A549 (cell line): ENCODE measurements at regions not wholly inside any gene's neighbourhood (a gene's known extent, or its start where the extent isn't known, plus 50 kb on each side); places are given as distances from the start of the nearest gene placed in this dataset.

Experiments
- CBX8 ChIP-seq: fragments of 200-600 bp; sonication (generic); IDR thresholded peaks from 2 replicates; pipeline ENCODE4 v1.6.1; 2016
- CHD4 ChIP-seq: fragments of 200-600 bp; sonication (generic); IDR thresholded peaks from 2 replicates; pipeline ENCODE4 v1.6.1; 2016; ENCODE audit warnings: antibody characterized with exemption, mild to moderate bottlenecking, borderline replicate concordance
- CTCF ChIP-seq: fragments of >200 bp; sonication (Bioruptor Twin); formaldehyde crosslinking; IDR thresholded peaks from 3 replicates; pipeline ENCODE4 v1.5.1; 2016
- E2F6 ChIP-seq: IDR thresholded peaks from 2 replicates; pipeline ENCODE4 v1.6.1; 2012; ENCODE audit warnings: low read depth, borderline replicate concordance
- EP300 ChIP-seq, 2 experiments: fragments of >200 bp; sonication (Bioruptor Twin); formaldehyde crosslinking; IDR thresholded peaks; 2 replicates in 1 of 2; 3 replicates in 1 of 2; pipeline ENCODE4 v1.6.1; 2016 to 2017
- JUN ChIP-seq, 2 experiments: fragments of >200 bp; sonication (Bioruptor Twin); formaldehyde crosslinking; IDR thresholded peaks; 2 replicates in 1 of 2; 3 replicates in 1 of 2; pipeline ENCODE4 v1.6.1; 2016 to 2017
- POLR2A ChIP-seq: IDR thresholded peaks from 2 replicates; pipeline ENCODE4 v1.6.1; 2012; ENCODE audit warnings: mild to moderate bottlenecking, low read length
- RAD21 ChIP-seq, 2 experiments: fragments of >200 bp in 1 of 2; sonication (Bioruptor Twin) in 1 of 2; formaldehyde crosslinking in 1 of 2; IDR thresholded peaks in 1 of 2; conservative IDR thresholded peaks in 1 of 2; 2 replicates in 1 of 2; 3 replicates in 1 of 2; pipeline ENCODE4 v1.6.1; 2012 to 2018; ENCODE audit warnings: inconsistent platforms in 1 of 2
- RCOR1 ChIP-seq: fragments of 150-350 bp; IDR thresholded peaks from 2 replicates; pipeline ENCODE4 v1.6.1; 2014; ENCODE audit warnings: antibody characterized with exemption, low read length, low read depth
- RNF2 ChIP-seq: fragments of 200-600 bp; sonication (generic); IDR thresholded peaks from 2 replicates; pipeline ENCODE4 v1.6.1; 2016; ENCODE audit warnings: low read depth, mild to moderate bottlenecking, antibody characterized with exemption, moderate library complexity, borderline replicate concordance
- TP53 ChIP-seq: fragments of 250-450 bp; sonication (Bioruptor Pico); IDR thresholded peaks from 2 replicates; pipeline ENCODE4 v1.5.0; 2021; ENCODE audit warnings: mild to moderate bottlenecking, moderate library complexity
- ZC3H11A ChIP-seq: fragments of 450-650 bp; IDR thresholded peaks from 2 replicates; pipeline ENCODE4 v1.6.1; 2014; ENCODE audit warnings: antibody characterized with exemption, mild to moderate bottlenecking
- ZNF302 ChIP-seq: fragments of 250-450 bp; sonication (Bioruptor Pico); IDR thresholded peaks from 2 replicates; pipeline ENCODE4 v1.9.0; 2021; ENCODE audit warnings: inconsistent platforms, mild to moderate bottlenecking, moderate library complexity

GRCh38 chr7:12866207-12866606 lies 178.8 kb downstream of the ARL4A start:
- TF ChIP-seq ZC3H11A (no peak), POLR2A (no peak), CHD4 (no peak), CTCF (no peak), EP300 (IDR thresholded peaks at IDR 0.05) (no peak), RCOR1 (no peak), RNF2 (no peak), RAD21 (conservative IDR thresholded peaks at IDR 0.05 in 1 of 2, IDR thresholded peaks at IDR 0.05 in 1 of 2) (no peak), TP53 (no peak), CBX8 (no peak), E2F6 (no peak), ZNF302 (CRISPR knock-in tag) (no peak), JUN (IDR thresholded peaks at IDR 0.05) (no peak)
